ENCODE measurements at regions not wholly inside any gene's neighbourhood (a gene's known extent, or its start where the extent isn't known, plus 50 kb on each side); places are given as distances from the start of the nearest gene placed in this dataset.

DNA sequence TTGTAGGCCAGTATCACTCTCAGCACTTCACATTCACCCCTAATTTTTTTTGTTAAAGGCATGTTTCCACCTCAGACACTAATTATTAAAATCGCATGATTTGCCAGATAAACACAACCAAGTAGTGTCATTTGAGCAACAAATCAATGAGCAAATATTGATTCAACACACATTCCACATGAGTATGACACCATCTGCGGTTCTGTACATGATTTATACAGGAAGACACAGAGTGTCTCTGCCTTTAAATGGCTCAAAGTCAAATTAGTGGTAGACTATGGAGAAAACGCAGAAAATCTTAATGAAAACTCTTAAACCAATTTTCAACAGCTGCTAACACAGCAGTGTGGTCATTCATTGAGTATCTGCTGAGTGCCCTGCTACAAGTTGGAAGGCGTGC is 300.2 kb downstream of the SOX4 start:
- DNase-seq: no peak

DNA sequence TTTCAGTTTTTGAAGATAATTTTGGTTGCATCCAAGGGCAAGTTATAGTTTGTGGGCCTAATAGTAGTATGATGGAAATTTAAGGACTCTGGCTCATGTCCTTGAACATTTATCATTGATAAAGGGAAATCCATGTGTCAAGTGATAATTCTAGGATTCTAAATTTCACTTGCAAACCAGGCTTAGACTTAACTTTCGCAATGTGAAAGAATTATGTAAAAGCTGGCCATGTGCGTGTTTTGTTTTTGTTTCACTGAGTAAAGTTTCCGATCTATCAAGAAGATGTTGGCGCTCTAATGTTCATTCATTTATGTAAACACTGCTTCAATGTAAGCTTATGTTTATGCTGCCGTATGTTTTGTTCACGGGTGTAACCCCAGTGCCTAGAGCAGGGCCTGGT is 302.0 kb downstream of the SOX4 start:
- DNase-seq: no peak

DNA sequence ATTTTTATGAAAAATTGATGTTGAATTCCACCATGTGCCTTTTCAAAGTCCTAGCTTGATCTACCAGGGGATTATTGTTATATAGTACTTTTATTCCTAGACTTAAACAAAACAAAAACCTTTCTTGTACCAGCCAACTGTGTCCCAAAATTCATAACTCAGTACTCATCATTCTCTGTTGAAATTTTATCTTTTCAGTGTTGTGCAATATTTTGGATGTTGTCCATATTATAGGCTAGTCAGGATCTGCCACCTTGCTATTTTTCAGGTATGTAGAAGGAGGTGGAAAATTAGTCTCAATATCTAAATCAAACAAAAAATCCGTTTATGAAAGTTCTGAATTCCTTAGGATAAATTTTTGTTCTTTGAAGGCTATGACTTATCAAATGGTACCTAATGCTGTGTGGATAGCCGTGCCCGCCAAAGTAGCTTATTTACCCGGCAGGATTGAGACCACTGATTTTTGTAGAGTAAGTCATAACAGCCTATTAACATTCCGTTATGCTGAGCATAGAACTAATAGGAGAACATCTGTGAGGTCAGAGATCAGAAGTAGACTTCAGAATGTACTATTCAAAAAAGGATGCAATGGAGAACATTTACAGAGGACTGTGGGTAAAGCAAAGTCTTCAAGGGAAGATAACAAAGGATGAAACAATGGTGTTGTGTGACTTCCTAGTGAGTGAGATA is 304.7 kb downstream of the SOX4 start:
- DNase-seq: no peak

DNA sequence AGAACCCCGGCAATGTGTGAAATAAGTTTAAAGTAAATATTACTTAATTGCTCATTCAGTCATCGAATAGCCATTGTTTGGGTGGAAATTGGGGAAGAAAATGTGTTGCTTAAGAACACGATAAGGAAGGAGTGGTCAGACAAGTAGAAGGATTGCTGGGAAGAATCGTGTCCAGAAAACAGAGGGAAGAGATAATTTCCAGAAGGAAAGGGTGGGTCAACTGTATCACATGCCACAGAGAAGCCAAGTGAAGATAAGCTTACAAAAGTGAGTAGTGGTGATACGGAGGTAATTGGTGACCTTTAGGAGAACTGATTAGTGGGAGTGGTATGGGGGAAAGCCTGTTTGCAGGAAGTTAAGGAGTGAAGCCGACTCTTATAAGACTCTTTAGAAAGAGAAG is 306.2 kb downstream of the SOX4 start:
- no peak for DNase-seq

DNA sequence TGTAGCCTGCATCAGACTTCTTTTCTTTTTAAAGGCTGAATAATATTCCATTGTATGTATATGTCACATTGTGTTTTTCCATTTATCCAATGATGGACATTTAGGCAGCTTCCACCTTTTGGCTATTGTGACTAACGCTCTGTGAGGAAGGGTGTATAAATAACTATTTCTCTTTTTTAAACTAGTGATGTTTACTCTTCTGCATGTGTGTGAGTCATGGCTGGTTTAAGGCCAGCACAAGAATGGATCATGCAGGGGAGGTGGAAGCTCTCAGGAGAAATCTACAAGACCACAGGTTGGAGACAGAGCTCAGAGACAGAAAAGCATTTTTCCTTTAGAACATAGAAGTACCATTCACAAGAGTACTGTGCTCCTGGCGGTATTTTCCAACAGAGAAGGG is 307.2 kb downstream of the SOX4 start:
- DNase-seq: no peak

DNA sequence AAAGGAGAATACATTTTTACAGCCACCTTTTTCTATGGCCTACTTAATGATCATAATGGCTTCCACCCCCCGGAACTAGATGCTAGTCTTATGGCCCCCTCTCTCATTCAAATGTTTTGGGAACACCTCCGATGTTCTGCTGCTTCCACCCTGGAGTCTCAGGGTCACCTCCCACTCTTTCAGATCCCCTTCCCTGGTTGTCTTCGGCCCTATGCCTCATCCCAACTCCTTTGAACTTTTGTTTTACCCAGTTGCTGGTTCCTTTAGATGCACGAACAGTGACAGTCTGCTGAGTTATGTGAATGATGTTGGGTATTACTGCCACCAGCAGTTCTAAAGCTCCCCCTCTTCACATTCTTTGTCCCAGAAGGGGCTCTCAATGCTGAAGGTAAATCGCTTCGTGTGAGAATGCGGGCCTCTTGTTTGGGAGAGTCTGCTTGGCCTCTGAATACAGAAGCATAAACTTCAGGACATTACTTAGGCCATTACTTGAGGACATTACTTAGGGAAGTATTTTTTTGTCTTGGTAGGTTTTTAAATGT is 309.1 kb downstream of the SOX4 start:
- no peak for DNase-seq

DNA sequence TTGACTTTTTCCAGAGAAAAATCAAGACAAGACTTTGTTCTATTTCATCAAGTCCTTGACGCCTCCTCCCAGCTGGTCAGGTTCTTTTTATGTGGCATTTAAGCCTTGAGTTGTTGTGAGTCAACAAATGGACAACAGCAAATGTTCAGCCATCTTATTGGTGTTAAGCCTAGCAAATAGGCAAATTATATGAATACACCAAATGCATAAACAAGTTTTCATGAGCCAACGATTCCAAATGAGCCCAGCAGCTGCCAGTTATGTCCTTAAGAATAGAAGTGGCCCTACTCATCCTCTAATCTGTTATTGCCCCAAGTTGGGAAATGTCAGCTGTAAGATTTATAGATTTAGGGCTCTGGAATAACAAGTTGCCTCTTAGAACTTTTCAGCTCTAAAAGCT is 312.0 kb downstream of the SOX4 start:
- no peak for DNase-seq

DNA sequence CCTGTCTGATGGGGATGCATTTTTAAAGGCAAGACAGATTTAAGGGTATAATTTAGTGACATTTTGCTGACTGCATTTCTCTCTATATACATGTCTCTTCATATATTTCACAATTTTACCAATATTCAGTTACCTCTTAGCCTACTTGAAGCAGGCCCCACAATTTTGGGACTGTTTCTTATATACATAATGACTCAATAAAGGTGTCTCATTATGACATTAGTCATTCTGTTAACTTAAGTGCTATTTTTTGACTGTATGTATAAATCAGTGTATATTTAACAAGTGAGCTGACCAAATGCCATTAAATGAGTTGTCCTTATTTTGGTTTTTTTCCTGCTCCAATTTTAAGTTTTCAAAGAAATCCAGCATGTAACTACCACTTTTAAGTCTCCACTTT is 313.3 kb downstream of the SOX4 start:
- no peak for DNase-seq

DNA sequence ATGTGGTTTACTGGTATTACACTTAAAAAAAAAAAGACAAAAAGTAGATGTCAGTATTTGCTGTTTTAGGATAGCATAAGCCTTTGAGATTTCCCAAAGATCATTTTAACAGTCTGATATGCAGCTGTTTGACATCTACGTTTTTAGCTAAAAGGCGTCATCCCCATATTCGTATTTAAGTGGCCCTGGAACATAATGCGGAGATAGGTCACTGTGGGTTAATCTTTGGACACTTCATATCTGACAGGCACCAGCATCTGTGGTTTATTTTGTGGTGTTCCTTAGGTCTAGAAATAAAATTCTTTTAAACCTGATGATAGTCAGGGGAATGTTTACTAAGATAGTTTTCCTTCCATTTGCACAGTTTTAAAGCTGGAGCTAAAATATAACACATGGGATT is 313.7 kb downstream of the SOX4 start:
- peak; percentile 44 for DNase-seq

DNA sequence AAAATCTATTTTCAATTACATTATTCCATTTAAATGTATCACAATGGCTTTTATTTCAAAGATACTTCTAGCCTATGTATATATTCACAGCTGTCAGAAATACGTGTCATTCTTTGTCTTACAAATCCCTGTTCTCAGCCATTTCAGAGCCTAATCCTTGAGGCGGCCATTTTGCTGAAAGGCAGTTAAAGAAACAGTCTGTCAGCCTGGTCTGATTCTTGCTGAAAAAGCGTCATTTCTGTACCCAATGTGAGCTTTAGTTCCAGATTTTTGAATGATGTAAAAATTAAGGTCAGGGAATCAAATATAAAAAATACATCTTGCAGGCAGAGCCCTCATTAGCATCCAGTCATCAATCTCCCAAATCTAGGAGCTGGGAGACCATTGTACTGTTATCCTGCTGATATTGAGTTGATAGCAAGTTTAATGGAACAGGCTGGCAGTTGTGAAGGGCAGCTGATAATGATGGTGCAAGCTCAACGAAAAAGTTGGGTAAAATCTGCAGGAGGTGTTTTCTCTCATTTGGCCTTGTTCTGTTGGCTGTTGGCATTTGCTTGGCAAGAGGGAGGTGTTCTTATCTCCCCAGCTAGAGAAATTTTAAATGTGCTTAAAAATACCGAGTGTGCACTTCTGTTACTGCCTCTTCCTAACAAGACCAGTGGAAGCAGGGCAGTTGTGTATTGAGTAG is 314.8 kb downstream of the SOX4 start:
- DNase-seq: no peak

DNA sequence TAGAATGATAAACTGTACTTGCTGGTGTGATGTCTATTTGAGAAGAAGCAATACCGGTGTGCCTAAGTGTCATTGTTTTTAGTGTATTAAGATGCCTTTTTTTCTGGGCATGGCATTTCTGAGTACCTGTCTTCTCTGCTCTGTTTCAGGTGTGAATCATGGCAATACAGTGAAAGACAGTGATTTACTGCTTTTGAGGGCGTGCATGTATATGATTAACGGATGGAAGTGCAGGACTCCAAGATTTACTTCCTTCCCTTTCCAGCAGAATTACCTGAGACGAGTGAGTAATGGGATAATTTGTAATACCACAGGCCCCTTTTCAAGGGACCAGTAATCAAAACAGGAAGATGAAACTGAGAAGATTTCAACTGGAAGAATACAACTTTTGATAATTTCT is 315.8 kb downstream of the SOX4 start:
- DNase-seq: no peak

DNA sequence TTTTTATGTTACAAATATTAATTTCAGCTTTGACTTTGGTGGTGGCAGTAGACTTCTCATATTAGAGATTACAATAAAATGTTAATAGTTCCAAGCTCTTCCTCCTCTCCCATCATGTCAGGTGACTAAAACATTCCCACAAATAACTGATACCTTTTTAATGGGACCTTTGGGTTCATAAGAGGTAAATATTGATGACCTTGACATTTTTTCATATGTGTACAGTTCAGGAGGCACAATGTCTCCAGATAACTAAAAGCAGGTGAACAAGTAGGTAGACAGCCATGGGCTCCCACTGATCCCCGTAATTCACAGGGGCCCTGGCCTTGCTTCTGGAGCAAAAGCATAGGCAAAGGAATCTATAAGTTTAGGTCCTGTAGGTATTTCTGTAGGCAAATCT is 317.7 kb downstream of the SOX4 start:
- DNase-seq: no peak

DNA sequence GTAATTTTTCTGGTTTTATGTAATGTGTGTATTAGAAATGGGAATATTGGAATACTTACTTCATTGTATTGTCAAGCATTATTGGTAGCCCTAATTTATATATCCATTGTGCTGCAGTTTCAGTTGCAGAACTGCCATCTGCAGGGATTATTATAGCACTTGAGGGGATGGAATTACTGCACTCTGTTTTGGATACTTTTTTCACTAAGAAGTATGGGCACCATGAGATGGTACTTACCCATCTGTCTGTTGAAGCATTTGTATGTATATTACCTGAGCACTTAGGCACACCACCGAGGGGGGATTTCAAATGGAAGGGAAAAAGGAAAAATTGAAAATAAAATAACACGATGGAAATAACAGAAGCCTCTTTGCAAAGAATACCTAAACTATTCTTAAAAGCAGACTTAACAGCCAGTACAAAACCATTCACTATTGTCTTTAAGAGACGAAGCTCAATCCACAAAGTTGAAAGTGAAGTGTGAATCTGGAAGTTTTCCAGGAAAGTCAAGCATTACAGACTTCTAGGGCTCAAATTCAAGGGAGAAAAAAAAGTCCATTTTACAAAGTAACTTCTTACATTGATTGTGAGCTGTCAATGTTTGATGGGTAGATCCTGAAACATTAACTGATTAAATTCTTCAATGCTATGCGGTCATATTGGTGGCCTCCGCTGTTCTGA is 318.7 kb downstream of the SOX4 start:
- no peak for DNase-seq

DNA sequence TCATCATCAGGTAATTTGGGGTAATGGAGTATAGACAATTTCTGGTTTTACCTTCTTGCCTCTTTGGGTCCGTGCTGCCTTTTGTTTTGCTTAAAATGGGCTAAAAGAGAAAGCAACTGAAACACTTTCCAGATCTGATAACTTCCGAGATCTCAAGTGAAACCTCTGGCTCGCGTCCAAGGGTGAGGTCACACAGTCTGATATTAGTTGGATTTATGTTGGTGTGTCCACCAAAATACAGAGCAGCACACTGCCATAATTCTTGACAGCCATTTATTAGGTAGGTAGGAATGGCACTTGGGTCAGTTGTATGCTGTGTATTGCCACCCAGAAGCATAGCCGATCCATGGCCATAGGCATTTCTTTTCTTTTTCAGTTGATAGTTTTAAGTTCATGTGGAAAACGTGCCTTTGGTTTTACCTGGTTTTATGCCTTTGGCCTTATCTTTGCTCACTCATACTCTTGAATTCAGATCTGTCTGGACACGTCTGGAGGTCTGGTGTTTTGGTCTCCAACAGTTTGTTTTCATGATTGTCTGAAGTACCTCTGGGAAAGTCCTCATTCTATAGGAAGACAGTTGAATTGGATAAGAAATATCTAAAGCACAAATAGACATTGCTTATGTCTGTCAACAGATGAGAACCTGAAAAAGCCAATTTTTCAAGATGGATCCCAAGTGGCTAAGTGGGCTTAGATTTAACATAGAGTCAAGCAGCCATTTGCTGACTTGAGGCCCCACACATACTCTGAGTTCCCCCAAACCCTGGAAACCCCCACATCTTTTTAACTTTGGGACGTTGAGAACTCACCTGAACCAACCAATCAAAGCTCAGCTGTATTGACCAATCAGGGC is 320.8 kb downstream of the SOX4 start:
- DNase-seq: peak; percentile 71

DNA sequence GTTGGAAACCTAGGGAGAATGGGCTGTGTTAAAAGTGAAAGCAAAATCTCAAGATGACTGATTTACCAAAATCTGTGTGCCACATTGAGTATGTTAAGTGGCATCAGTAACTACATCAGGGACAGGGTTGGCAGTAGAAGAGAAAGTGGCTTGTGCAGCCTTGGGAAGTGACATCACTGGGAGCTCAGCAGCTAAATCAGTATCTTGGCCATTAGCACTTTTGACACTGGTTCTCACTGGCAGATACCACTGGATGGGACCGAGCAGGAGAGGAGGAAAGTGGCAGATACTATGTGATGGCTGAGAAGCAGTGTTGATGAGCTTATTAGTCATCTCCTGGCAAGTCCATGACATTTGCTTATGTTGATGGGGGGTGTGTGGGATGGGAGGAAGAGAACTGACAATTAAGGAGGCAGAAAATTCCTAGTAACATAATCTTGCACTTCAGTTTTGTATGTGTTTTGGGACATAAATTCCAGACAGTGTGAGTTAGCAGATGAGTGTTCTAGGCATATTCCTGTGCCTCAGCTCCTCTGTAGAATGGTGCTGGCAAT is 322.2 kb downstream of the SOX4 start:
- DNase-seq: no peak

DNA sequence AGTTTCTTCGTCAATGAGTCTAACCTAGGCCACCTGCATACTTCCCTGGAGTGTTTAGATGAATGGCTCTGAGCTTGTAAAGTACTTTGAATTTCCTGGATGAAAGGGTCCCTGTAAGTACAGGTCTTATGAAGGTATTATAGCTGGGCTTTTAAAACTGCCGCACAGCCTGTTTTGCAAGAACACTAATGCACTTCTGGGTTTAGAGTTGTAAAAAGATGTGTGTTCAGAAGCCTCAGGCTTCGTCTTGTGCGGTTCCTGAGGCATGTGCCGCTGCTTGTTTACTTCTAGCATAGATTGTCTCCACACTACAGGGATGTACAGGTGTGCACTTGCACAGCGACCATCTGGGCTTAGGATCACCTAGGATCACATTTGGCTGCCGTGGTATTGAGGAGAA is 324.5 kb downstream of the SOX4 start:
- no peak for DNase-seq

DNA sequence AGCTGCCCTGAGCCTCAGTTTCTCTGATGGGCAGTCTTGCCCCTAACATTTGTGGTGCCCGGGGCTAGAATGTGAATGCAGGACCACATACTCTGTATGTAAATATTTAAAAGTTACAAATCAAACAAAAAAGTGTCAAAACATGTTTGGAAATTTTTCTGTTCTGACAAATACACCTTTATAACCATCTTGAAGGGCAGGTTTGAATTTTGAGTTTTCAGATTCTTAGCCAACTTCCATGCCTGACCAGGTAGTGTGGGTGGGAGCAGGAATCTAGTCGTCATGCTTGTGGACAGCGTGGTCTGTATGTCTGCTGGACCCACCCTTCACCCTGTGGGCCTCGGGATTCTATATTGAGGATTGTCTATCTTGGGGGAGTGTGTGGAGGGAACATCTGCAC is 325.1 kb downstream of the SOX4 start:
- no peak for DNase-seq

DNA sequence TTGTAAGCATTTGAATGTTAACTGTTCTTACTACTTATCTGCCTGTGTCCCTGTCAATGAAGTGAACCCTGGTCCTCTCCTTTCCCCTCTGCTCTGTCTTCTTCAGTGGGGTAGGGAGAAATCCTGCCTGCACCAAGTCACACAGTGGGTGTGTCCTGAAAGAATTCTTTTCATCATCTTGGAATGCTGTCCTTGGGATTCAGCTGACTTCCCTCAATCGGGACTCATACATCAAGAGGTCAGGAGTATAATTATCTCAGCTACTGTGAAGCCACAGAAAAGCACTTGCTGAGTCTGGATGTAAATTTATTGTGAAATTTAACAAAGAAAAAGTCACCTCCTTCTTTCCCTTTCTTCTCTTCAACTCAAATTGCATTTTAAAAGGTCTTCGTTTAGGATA is 328.5 kb downstream of the SOX4 start:
- no peak for DNase-seq

DNA sequence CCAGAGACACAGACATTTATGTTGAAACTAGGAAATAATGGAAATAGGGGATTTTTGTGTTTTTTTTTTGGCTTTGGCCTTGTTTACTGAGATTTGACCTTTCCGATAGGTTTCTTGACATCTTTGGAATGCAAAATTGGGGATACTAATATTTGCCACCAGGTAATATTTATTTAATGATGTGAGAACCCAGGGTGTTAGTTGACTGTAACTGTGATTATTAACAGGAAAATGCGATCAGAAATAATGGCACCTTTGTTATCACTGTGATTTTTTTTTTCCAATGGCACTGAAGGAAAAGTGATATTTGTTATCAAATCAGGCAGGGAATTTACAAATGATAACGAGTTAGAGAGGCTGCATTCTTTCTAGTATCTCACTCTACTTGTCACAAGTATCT is 330.5 kb downstream of the SOX4 start:
- no peak for DNase-seq

DNA sequence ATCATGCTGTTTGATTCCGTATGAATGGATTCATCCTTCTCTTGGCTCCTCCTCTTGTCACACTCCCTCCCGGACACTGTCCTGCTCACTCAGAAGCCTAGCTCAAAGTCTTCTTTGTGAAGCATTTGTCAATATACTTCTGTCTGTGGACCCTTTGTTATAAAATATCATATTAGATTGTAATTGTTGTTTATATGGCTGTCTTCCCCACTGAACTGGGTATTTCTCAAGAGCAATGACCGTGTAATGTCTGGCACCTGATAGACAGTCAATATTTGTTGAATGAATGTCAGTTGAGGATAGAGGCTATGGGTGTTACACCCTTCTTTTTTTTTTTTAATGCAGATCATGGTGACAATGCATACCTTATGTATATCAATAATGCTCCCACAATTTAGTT is 335.3 kb downstream of the SOX4 start:
- no peak for DNase-seq

DNA sequence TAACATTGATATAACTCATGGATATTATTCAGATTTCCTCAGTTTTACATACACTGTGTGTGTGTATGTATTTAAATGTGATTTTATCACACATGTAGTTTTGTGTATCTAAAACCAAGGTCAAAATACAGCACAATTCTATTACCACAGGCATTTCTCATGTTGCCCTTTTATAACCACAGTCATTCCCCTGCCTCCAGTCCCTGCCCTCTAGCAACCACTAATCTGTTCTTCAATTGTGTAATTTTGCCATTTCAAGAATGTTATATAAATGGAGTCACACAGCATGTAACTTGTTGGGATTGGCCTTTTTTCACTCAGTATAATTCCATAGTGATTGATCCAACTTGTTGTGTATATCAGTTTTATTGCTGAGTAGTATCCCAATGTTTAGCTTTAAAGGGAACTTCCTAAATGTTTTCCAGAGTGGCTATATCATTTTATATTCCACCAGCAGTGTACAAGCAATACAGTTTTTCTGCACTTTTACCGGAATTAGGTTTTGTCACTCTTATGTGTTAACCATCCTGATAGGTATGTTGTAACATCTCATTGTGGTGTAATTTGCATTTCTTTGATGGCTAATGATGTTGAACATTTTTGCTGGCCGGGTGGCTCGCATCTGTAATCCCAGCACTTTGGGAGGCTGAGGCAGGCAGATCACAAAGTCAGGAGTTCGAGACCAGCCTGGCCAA is 338.2 kb downstream of the SOX4 start:
- DNase-seq: no peak

DNA sequence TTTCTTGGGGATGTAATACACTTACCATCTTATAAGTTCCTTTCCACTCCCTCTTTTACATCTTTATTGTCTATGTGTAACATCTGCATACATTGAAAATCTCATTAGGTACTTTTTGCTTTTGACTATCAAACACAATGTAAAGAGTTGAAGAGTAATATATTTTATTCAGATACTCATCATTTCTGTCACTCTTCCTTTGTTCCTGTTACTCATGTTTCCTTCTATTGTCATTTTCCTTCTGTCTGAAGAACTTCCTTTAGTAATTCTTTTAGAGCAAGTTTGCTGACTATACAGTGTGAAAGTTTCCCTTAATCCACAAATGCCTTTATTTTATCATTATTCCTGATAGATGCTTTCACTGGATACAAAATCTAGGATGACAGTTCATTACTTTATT is 339.8 kb downstream of the SOX4 start:
- no peak for DNase-seq
